ENCODE measurements at regions not wholly inside any gene's neighbourhood (a gene's known extent, or its start where the extent isn't known, plus 50 kb on each side); places are given as distances from the start of the nearest gene placed in this dataset.
"Not testable (repeated sequence)": the region's sequence is repeated elsewhere in the genome, so short reads cannot be mapped to it uniquely, and the experiment has no call there.

DNA sequence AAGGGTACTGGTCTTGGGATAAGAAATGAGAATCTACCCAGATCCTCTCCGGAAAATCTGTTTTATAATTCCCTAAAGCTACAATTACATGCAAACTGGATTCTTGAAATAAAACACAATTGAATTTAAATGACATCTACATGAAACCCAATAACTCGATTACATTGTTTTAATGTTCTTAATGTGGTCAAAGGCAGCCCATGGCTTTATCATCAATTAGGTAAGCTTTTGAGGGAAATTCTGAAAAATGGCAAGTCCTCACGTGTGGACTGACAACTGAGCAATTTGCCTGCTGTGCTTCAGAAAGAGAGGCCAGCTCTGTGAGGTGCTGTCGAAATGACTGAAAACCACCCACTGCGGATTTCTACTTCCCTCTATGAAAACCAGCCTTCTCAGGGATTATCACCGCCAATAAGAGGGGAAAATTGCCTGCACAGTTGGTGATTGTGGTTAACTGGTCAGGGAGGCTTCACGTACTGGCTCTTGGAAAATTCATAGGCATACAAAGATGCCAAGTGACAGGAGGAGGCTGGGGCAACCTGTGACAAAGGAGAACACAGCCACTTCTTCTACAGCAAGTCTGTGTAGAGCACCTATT lies 200.8 kb upstream of the SLCO3A1 start:
- Histone ChIP-seq H3K27me3 (no peaks in the 10 kb centered on the region), H3K4me1 (no peaks in the 10 kb centered on the region), H3K9me3 (no peaks in the 10 kb centered on the region), H3K9ac (ENCODE audit: low read depth in 2 of 2, low read length in 2 of 2) (no peak overlapping the region), H3K36me3 (no peaks in the 10 kb centered on the region), H3K27ac (no peak overlapping the region), H3K4me3 (no peak overlapping the region)
- no peak for DNase-seq
- intact Hi-C loops (cut with DNase I), result no loop called here
- TF ChIP-seq, protein P1, sequence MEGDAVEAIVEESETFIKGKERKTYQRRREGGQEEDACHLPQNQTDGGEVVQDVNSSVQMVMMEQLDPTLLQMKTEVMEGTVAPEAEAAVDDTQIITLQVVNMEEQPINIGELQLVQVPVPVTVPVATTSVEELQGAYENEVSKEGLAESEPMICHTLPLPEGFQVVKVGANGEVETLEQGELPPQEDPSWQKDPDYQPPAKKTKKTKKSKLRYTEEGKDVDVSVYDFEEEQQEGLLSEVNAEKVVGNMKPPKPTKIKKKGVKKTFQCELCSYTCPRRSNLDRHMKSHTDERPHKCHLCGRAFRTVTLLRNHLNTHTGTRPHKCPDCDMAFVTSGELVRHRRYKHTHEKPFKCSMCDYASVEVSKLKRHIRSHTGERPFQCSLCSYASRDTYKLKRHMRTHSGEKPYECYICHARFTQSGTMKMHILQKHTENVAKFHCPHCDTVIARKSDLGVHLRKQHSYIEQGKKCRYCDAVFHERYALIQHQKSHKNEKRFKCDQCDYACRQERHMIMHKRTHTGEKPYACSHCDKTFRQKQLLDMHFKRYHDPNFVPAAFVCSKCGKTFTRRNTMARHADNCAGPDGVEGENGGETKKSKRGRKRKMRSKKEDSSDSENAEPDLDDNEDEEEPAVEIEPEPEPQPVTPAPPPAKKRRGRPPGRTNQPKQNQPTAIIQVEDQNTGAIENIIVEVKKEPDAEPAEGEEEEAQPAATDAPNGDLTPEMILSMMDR (IDR thresholded peaks at IDR 0.05), result no peak

GRCh38 chr15:91655563-91656290 lies 197.8 kb upstream of the SLCO3A1 start:
- H3K9me3 ChIP-seq; H3K4me1 ChIP-seq; intact Hi-C loops (cut with DNase I); H3K27me3 ChIP-seq; H3K36me3 ChIP-seq; H3K9ac ChIP-seq (ENCODE audit: low read depth in 2 of 2, low read length in 2 of 2); H3K27ac ChIP-seq; H3K4me3 ChIP-seq; DNase-seq: not testable (repeated sequence)

DNA sequence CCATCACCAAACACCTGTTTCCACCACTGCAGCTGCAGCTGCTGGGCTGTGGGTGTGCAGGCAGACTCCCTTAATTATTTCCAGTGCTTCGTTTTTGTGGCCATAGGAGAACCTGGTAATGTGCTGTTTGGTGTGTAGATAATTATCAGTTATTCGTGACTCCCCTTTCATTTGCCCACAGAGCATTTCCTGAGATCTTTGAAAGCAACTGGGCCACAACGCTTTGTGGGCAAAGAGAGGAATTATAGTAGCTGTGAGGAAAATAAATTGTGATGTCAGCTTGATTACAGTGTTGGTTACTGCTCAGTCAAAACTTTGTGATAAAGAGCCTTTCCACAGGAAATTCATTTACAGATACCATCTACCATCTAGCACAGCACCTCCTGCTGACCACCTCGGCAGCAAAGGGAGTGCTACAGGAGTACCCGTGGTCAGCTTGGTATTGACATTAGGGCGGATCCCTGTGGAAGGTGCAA lies 193.3 kb upstream of the SLCO3A1 start:
- no peak overlapping the region for H3K27ac ChIP-seq
- intact Hi-C loops (cut with DNase I), result no loop called here
- H3K9me3 ChIP-seq, result no peaks in the 10 kb centered on the region
- H3K36me3 ChIP-seq, result no peaks in the 10 kb centered on the region
- H3K9ac ChIP-seq (ENCODE audit: low read depth in 2 of 2, low read length in 2 of 2), result no peak overlapping the region
- no peaks in the 10 kb centered on the region for H3K27me3 ChIP-seq
- H3K4me1 ChIP-seq, result no peaks in the 10 kb centered on the region
- TF ChIP-seq, protein P1 (IDR thresholded peaks at IDR 0.05), result no peak
- no peak for DNase-seq
- no peak overlapping the region for H3K4me3 ChIP-seq

DNA sequence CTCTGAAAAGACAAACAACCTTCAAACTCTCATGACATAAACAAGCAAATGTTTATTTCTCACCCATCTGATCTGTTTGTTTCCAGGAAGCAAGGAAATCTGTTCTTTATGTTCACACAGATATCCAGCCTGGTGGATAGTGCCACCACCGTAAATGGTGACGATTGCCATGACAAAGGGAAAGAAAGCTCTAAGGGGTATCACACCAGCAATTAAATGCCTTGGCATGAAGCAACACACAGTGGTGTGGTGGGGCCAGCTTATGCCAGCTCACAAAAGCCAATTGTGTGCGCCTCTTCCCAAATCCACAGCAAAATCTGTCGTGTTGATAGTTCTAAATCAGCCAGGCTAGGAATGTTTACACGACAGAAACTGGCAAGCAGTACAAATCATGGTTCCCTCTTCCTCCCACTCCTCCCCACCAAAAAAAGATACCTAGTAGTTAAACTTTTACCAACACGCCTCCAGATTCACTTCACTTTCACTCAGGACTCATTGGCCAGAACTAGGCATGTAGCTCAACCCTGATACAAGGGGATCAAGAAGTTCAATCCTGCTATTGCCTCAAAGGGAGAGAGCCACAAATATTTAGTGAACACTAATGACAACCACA lies 189.2 kb upstream of the SLCO3A1 start:
- TF ChIP-seq, protein P1 (IDR thresholded peaks at IDR 0.05), result no peak
- no peak overlapping the region for H3K9ac ChIP-seq (ENCODE audit: low read depth in 2 of 2, low read length in 2 of 2)
- no peaks in the 10 kb centered on the region for H3K27me3 ChIP-seq
- no peak overlapping the region for H3K4me3 ChIP-seq
- no peak for DNase-seq
- no peak overlapping the region for H3K27ac ChIP-seq
- no peaks in the 10 kb centered on the region for H3K36me3 ChIP-seq
- intact Hi-C loops (cut with DNase I), result no loop called here
- H3K4me1 ChIP-seq, result no peaks in the 10 kb centered on the region
- no peaks in the 10 kb centered on the region for H3K9me3 ChIP-seq

GRCh38 chr15:91665212-91665611 lies 188.3 kb upstream of the SLCO3A1 start:
- no peak for DNase-seq
- H3K36me3 ChIP-seq, result no peaks in the 10 kb centered on the region
- intact Hi-C loops (cut with DNase I), result no loop called here
- H3K27ac ChIP-seq, result no peak overlapping the region
- no peaks in the 10 kb centered on the region for H3K4me1 ChIP-seq
- no peak overlapping the region for H3K4me3 ChIP-seq
- H3K9ac ChIP-seq (ENCODE audit: low read depth in 2 of 2, low read length in 2 of 2), result no peak overlapping the region
- no peaks in the 10 kb centered on the region for H3K9me3 ChIP-seq
- TF ChIP-seq, protein P1 (IDR thresholded peaks at IDR 0.05), result no peak
- H3K27me3 ChIP-seq, result no peaks in the 10 kb centered on the region

DNA sequence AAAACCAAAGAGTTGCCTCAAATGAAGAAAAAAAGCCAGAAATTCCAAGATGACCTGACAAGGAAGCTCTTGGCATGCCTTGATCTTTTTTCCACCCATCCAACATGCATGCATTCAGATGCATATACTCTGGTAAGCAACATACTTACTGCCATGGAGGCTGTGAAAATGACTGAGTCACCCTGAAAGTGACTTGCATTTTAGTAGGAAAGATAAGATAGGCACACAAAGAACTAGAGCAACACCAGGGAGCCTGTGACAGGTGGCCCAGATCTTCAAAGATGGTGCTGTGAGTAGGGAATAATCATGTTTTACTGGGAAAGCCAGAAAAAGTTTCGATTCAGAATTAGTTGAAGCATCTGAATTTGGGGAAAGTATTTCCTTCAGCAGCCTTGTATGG lies 185.1 kb upstream of the SLCO3A1 start:
- no peaks in the 10 kb centered on the region for H3K27me3 ChIP-seq
- no peak for DNase-seq
- H3K4me3 ChIP-seq, result no peak overlapping the region
- no peaks in the 10 kb centered on the region for H3K4me1 ChIP-seq
- no peaks in the 10 kb centered on the region for H3K36me3 ChIP-seq
- H3K9ac ChIP-seq (ENCODE audit: low read depth in 2 of 2, low read length in 2 of 2), result no peak overlapping the region
- no peaks in the 10 kb centered on the region for H3K9me3 ChIP-seq
- TF ChIP-seq, protein P1 (IDR thresholded peaks at IDR 0.05), result no peak
- no peak overlapping the region for H3K27ac ChIP-seq
- intact Hi-C loops (cut with DNase I), result no loop called here
